GM23248 (cell line): ENCODE measurements at regions not wholly inside any gene's neighbourhood (a gene's known extent, or its start where the extent isn't known, plus 50 kb on each side); places are given as distances from the start of the nearest gene placed in this dataset.

Experiments
- EZH2 ChIP-seq: fragments of 200-600 bp; sonication (generic); IDR thresholded peaks from 2 replicates; pipeline ENCODE4 v1.6.1; 2018; ENCODE audit warnings: antibody characterized with exemption, mild to moderate bottlenecking; ENCODE audit not compliant: insufficient read depth, poor library complexity, severe bottlenecking
- EZH2phosphoT487 ChIP-seq: fragments of 200-600 bp; sonication (generic); IDR thresholded peaks from 2 replicates; pipeline ENCODE4 v1.6.1; 2018; ENCODE audit warnings: antibody characterized with exemption, moderate library complexity, mild to moderate bottlenecking, low read depth; ENCODE audit not compliant: insufficient read depth

DNA sequence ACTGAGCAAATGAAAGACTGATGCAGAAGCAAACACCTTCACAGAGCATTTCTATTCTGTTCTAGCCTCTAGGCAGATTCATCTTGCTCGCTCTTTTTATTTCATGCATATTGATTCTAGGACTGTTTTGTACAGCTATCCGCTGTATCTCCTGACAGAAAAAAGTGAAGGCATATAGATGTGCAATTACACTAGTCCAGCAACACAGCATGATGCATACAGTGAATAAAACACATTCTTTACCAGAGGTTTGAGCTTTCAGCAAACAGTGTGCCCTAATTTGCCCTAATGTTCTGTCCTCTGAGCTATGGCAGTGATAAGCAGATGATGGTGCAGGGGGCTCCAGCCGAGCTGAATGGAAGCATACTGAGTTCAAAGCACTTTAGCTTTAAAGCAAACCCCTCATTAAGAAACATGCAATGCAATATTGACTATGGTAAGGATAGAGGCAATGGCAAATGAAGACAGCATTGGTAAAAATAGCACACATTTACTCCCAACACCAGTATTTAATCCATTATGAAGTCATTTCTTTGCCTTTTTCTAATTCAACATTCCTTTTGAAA lies 141.2 kb upstream of the RGPD4 start:
- TF ChIP-seq EZH2 (no peak), EZH2phosphoT487 (no peak)
